Prostate gland (tissue), 2 donors: ENCODE measurements at regions not wholly inside any gene's neighbourhood (a gene's known extent, or its start where the extent isn't known, plus 50 kb on each side); places are given as distances from the start of the nearest gene placed in this dataset.

Experiments
- CTCF ChIP-seq, 4 experiments: fragments of 200-600 bp in 2 of 4; fragments of 450-650 bp in 2 of 4; sonication (generic) in 2 of 4; IDR thresholded peaks; 1 replicate in 3 of 4; 2 replicates in 1 of 4; pipeline ENCODE4 v1.5.1; 2016 to 2019; ENCODE audit warnings: antibody characterized with exemption in 4 of 4, mild to moderate bottlenecking in 2 of 4, moderate library complexity in 2 of 4
- POLR2A ChIP-seq: fragments of 450-650 bp; IDR thresholded peaks from one replicate; pipeline ENCODE4 v1.6.1; 2016; ENCODE audit warnings: antibody characterized with exemption, mild to moderate bottlenecking

DNA sequence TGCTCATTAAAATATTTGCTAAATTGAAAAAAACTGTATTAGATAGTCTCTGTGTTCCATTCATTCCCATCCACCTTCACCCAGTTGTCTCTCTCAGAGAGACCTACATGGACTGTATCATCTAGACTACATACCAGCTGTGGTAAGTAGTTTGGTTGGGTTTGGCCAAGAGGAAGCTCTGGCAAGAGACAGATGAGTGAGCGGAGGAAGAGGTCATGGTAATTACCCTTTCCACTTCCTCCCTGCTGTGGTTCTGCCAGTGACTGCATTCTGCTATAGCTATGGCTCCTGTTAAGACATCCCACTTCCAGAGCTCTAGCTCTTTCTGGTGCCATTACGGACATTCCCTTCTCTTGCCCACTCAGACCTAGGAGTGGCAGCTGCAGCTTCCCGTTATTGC lies 239.0 kb upstream of the MID1 start:
- TF ChIP-seq CTCF (IDR thresholded peaks at IDR 0.05) = no peak
- no peak for TF ChIP-seq POLR2A
